Cerebellar nuclear complex (tissue), 1 donor: ENCODE measurements at regions not wholly inside any gene's neighbourhood (a gene's known extent, or its start where the extent isn't known, plus 50 kb on each side); places are given as distances from the start of the nearest gene placed in this dataset.
A peak's percentile ranks its signal among the peaks of the same experiment; 100 is the strongest.

Experiments
- DNase-seq, 2 experiments: peaks; one replicate each; lab custom pipeline; 2025; lab: John Stamatoyannopoulos, UW

DNA sequence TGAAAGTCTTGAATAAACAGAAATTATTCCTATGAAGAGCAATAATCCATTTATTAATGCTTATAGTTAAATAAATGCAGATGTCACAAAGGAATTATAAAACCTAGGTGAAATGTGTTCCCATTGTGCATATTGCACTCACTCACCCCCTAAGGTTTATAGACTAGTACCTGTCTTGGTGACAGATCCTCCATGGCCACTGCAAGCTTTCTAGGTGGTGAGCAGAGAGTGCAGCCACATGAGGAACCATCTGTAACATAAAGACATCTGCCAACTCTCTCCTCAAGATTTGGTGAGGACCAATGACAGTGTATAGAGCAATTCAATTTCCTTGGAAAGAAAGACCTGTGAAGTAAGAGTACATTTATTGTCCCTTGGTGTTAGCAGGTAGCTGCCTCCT lies 616.4 kb downstream of the CENPC start:
- DNase-seq, result peak in 1 of 2 experiments; percentile 53

DNA sequence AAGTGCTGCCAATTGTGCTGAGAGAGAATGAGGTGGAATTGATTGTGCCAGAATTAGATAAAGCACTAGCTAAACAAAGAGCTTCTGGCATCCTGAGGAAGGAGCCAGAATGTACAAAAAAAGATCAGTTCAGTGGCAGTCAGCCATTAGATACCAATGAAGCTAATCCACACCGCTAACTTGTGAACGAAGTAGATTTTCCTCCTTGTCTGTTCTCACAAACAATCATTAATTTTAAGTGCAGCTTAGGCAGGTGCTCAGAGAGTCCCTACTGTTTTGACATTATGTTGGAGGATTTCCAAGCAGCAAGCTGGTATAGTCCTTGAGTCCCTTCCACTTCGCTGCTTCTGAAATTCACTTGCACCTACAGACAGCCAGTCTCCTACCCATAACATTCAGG lies 617.4 kb downstream of the CENPC start:
- DNase-seq, result peak; percentile 29 to 76

GRCh38 chr4:66926687-66927086 lies 618.6 kb downstream of the CENPC start:
- DNase-seq, result no peak

DNA sequence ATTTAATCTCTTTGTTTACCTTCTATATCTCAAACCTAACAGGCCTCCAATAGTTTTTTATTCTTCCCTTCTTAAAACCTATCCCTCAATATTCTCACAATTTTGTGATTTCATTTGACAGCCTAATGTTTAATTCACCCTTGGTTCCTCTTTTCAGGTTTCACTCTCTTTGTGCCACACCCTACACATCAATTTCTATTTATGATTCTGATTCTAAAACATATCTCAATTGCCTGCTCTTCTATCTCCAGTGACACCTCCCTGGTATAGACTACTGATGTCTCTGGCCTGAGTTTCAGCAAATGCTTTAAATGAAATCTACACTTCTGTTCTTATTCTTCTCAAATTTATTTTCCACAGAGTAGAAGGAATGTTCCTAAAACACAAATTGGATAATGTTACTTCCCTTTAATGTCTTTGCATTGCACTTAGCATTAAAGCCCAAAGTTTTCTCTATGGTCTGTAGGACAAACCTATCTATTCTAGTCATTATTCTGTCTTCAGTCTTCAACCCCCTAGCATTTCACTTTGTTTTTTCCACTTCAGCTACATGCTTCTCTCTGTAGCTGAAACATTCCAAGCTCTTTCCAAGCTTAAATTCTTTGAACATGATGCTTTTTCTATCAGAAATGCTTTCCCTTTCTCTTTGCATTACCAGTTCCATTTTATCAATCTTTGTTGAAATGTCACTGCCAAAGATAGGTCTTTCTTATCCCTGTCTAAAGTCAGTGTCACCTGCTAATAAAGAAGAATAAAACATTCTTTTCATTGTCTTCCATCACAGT lies 622.0 kb downstream of the CENPC start:
- DNase-seq, result no peak

- DNase-seq, result no peak
These were observed 623.9 kb downstream of the CENPC start for GRCh38 chr4:66921433-66921832.

DNA sequence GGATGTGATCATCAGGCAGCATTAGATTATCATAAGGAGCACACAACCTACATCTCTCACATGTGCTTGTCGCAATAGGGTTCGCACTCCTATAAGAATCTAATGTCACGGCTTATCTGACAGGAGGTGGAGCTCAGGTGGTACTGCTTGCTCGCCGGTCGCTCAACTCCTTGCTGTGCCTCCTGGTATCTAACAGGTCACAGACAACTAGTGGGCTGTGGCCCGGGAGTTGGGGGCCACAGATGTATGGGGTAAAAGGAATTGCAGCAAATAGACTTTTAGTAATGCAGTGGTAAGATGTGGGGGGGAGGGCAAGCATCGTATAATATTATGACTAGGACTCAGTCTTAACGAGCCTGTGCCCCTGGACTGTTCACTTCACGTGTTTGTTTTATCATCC lies 624.8 kb downstream of the CENPC start:
- no peak for DNase-seq

DNA sequence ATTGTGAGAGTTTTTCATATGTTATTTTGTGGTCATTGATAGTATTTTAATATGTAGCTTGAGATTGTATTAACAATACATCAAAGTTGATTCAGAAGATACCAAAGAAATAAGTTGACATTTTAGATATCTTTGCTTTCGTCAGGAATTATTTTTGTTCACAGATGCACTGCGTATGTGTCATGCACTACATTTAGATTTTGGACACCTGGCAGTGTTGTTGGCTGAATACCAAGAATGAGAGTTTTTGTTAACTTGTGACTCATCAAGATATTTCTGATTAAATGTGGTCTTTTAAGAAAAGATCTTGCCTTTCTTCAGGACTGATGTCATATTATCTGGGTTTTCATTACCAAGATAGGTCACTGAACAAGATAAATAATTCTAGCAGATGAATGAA lies 633.4 kb downstream of the CENPC start:
- no peak for DNase-seq

- no peak for DNase-seq
These were observed 639.0 kb downstream of the CENPC start for GRCh38 chr4:66906314-66906713.

- DNase-seq, result no peak
These were observed 645.8 kb downstream of the CENPC start for GRCh38 chr4:66899422-66900065.

DNA sequence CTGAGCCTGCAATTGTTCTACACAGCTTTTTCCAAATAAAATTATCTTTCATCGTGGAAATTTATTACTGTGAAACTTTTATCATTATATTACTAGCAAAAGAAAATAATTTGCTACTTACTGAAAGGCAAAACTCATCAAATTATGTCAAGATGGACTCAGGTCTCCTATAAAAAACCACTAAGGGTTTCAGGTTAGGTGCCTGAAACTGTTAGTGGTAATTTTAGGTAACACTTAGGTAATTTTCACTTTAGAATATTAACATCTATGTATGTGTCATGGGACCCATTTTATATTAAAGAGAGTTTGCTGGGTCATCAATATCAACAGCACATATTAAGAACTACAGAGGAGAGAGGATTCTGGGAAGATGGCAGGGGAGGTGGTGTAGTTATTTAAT lies 651.5 kb downstream of the CENPC start:
- no peak for DNase-seq

DNA sequence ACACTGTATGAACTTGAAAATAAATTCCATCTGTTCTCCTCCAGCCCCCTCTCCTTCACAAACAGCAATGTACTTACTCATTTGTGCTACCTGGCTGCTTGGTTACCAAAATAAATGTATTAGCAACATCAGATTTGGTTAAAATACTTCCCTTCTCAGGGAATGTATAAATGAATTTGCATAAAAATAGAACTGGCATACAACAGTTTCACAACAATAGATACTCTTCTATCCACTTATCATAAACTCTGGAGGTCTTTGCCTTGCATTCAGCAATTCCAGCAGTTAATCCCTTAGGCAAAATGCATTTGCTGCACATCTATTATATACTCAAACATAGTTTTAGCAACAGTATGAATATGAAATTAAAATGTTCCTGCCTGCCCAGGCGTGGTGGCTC lies 658.2 kb downstream of the CENPC start:
- DNase-seq, result no peak

GRCh38 chr4:66885501-66886165 lies 659.7 kb downstream of the CENPC start:
- DNase-seq, result no peak

- DNase-seq, result no peak
These were observed 668.4 kb downstream of the CENPC start for GRCh38 chr4:66876946-66877345.

- DNase-seq, result no peak
These were observed 672.6 kb downstream of the CENPC start for GRCh38 chr4:66872661-66873060.

DNA sequence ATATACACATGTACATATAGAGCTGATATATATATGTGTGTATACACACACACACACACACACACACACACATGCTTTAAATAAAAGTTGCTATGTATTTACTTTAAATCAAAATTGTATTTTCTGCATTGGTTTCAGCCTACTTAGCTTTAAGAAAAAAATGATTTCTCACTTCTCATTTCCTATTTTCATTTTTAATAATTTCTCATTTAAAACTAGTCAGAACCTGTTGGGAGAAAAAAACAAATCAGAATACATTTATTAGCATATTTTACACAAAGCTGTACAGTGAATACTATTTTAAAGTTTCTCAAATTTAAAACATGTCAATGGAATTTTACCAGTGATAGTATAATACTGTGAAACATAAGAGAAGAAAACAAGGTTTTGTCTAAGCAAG lies 681.8 kb downstream of the CENPC start:
- DNase-seq, result no peak

DNA sequence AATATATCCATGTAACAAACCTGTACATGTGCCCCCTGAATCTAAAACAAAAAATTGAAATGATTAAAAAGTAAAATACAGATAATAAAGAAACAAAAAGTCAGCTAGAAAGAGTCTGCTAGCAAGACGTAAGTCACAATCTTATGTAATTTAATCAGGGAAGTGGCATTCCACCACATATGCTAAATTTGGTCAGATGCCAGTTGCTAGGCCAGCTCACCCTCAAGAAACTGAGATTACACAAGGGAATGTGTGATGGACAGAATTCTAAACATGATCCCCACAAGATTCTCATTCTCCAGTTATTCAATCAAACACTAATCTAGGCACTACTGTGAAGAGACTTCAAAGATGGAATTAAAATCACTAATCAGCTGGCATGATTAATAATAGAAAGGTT lies 689.3 kb downstream of the CENPC start:
- no peak for DNase-seq

- no peak for DNase-seq
These were observed 691.5 kb downstream of the CENPC start for GRCh38 chr4:66853845-66854244.

DNA sequence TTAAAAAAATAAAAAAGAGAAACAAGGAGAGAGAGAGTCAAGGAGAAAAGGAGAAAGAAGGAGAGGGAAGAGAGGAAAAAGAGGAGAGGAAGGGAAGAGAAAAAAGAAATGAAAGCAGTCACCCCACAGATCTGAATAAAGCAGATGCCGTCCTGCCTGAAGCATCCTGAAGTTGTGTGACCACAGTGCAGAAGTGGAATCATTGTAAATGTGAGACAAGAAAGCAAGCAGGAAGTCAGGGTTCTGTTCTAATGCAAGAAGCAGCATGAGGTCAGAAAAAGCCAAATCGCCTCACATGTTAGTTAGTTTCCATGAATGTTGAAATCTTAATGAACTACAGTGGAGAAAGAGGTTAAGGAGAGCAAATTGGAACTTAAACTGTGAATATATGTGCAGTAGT lies 692.5 kb downstream of the CENPC start:
- DNase-seq, result no peak

DNA sequence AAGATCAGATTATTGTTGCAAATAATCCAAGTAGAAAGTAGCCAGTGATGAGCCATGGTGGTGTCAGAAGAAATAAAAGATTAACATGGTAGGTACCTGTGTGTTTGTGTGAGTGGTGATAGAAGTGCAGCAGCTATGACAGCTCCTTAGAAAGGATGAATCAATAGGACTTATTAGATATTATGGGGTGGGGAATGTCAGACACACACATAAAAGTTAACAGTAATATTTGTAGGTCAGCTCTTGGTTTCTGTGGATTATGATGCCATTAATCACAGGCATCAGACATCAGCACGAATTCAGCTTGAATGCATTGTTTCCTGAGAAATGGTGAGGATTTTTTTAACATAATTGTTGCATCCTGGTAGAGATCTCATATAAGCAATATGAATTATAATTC lies 695.7 kb downstream of the CENPC start:
- no peak for DNase-seq

GRCh38 chr4:66842724-66843088 lies 702.6 kb downstream of the CENPC start:
- DNase-seq, result no peak

DNA sequence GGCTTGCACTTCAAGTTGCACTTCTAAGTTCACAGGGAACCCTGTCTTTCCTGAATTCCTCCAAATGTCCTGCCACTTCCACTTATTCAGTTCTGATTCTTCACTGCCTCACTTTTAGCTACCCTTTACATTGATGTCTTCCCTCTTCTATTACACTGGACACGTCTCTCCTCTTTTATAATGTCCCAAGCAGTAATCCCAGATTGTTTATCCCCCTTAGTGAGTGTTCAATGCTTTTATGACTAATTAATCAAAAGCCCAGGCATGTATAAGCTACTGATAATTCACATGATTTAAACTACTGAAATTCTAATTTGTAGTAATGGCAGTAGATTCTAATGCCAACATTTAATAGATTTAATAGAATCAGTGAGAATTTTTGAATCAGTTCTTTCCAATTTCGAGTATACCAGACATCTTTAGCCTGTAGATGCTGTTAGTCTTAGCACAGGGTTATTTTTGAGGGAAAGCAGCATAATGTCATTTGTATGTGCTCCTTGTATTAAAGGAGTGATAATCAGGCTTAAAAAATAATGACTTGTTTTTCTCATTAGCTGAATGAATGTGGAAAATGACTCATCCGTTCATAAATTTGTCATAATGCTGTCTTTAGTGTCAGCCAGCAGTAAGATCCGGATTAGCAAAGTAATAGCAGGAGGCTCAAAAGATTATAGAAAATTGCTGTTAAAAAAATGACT lies 703.1 kb downstream of the CENPC start:
- DNase-seq, result no peak

GRCh38 chr4:66840178-66840577 lies 705.1 kb downstream of the CENPC start:
- DNase-seq, result no peak
